ENCODE measurements at regions not wholly inside any gene's neighbourhood (a gene's known extent, or its start where the extent isn't known, plus 50 kb on each side); places are given as distances from the start of the nearest gene placed in this dataset.

- H3K27ac ChIP-seq (ENCODE audit: low read depth, low read length) = no peak overlapping the region
- H3K27me3 ChIP-seq (ENCODE audit: insufficient read depth, low read length) = no peaks in the 10 kb centered on the region
- H3K4me3 ChIP-seq (ENCODE audit: low read length) = no peak overlapping the region
- no peaks in the 10 kb centered on the region for H3K36me3 ChIP-seq (ENCODE audit: insufficient read depth, low read length)
- no peaks in the 10 kb centered on the region for H3K9me3 ChIP-seq (ENCODE audit: insufficient read depth, low read depth, low read length)
- 94% methylated on average over 1 of the region's 1 CpG for WGBS
- H3K9ac ChIP-seq (ENCODE audit: low read depth, low read length) = no peak overlapping the region
- no peaks in the 10 kb centered on the region for H3K4me1 ChIP-seq (ENCODE audit: insufficient read depth, low read length)
Observed at GRCh38 chr3:161818106-161818505, 321.5 kb downstream of the OTOL1 start.

GRCh38 chr3:161821591-161821990, 325.0 kb downstream of the OTOL1 start:
- Histone ChIP-seq H3K9ac (ENCODE audit: low read depth, low read length) (no peak overlapping the region), H3K36me3 (ENCODE audit: insufficient read depth, low read length) (no peaks in the 10 kb centered on the region), H3K27me3 (ENCODE audit: insufficient read depth, low read length) (no peaks in the 10 kb centered on the region), H3K9me3 (ENCODE audit: insufficient read depth, low read depth, low read length) (no peaks in the 10 kb centered on the region), H3K27ac (ENCODE audit: low read depth, low read length) (no peak overlapping the region), H3K4me1 (ENCODE audit: insufficient read depth, low read length) (no peaks in the 10 kb centered on the region), H3K4me3 (ENCODE audit: low read length) (no peak overlapping the region)
- 90% methylated on average over 1 of the region's 1 CpG for WGBS

- Histone ChIP-seq H3K27ac (ENCODE audit: low read depth, low read length) (no peak overlapping the region), H3K4me3 (ENCODE audit: low read length) (no peak overlapping the region), H3K27me3 (ENCODE audit: insufficient read depth, low read length) (no peaks in the 10 kb centered on the region), H3K9ac (ENCODE audit: low read depth, low read length) (no peak overlapping the region), H3K9me3 (ENCODE audit: insufficient read depth, low read depth, low read length) (no peaks in the 10 kb centered on the region), H3K4me1 (ENCODE audit: insufficient read depth, low read length) (no peaks in the 10 kb centered on the region), H3K36me3 (ENCODE audit: insufficient read depth, low read length) (no peaks in the 10 kb centered on the region)
- no CpG with 5 or more reads among the region's 3 CpGs for WGBS
Observed at GRCh38 chr3:161822291-161822690, 325.7 kb downstream of the OTOL1 start.

- Histone ChIP-seq H3K27ac (ENCODE audit: low read depth, low read length) (no peak overlapping the region), H3K9ac (ENCODE audit: low read depth, low read length) (no peak overlapping the region), H3K4me3 (ENCODE audit: low read length) (no peak overlapping the region), H3K4me1 (ENCODE audit: insufficient read depth, low read length) (no peaks in the 10 kb centered on the region), H3K36me3 (ENCODE audit: insufficient read depth, low read length) (no peaks in the 10 kb centered on the region), H3K9me3 (ENCODE audit: insufficient read depth, low read depth, low read length) (no peaks in the 10 kb centered on the region), H3K27me3 (ENCODE audit: insufficient read depth, low read length) (no peaks in the 10 kb centered on the region)
- WGBS = 98% methylated on average over 3 of the region's 3 CpGs
Observed at GRCh38 chr3:161823910-161824309, 327.3 kb downstream of the OTOL1 start.

- Histone ChIP-seq H3K4me1 (ENCODE audit: insufficient read depth, low read length) (no peaks in the 10 kb centered on the region), H3K4me3 (ENCODE audit: low read length) (no peak overlapping the region), H3K27ac (ENCODE audit: low read depth, low read length) (no peak overlapping the region), H3K9me3 (ENCODE audit: insufficient read depth, low read depth, low read length) (no peaks in the 10 kb centered on the region; the same call in 1 of the 2 replicates), H3K27me3 (ENCODE audit: insufficient read depth, low read length) (no peaks in the 10 kb centered on the region), H3K9ac (ENCODE audit: low read depth, low read length) (no peak overlapping the region), H3K36me3 (ENCODE audit: insufficient read depth, low read length) (no peaks in the 10 kb centered on the region)
- 96% methylated on average over 3 of the region's 3 CpGs for WGBS
Observed at GRCh38 chr3:161838021-161838420, 341.4 kb downstream of the OTOL1 start.

- 91% methylated on average over 1 of the region's 1 CpG for WGBS
- no peak overlapping the region for H3K4me3 ChIP-seq (ENCODE audit: low read length)
- H3K9me3 ChIP-seq (ENCODE audit: insufficient read depth, low read depth, low read length) = no peaks in the 10 kb centered on the region
- H3K36me3 ChIP-seq (ENCODE audit: insufficient read depth, low read length) = no peaks in the 10 kb centered on the region
- H3K4me1 ChIP-seq (ENCODE audit: insufficient read depth, low read length) = no peaks in the 10 kb centered on the region
- H3K9ac ChIP-seq (ENCODE audit: low read depth, low read length) = no peak overlapping the region
- H3K27me3 ChIP-seq (ENCODE audit: insufficient read depth, low read length) = no peaks in the 10 kb centered on the region
- H3K27ac ChIP-seq (ENCODE audit: low read depth, low read length) = no peak overlapping the region
Observed at GRCh38 chr3:161848376-161848775, 351.8 kb downstream of the OTOL1 start.

GRCh38 chr3:161851941-161852566, 355.4 kb downstream of the OTOL1 start:
- no peaks in the 10 kb centered on the region for H3K4me1 ChIP-seq (ENCODE audit: insufficient read depth, low read length)
- no peaks in the 10 kb centered on the region for H3K27me3 ChIP-seq (ENCODE audit: insufficient read depth, low read length)
- H3K9me3 ChIP-seq (ENCODE audit: insufficient read depth, low read depth, low read length) = no peaks in the 10 kb centered on the region
- WGBS = 51% methylated on average over 8 of the region's 8 CpGs
- H3K27ac ChIP-seq (ENCODE audit: low read depth, low read length) = no peak overlapping the region
- H3K4me3 ChIP-seq (ENCODE audit: low read length) = no peak overlapping the region
- H3K9ac ChIP-seq (ENCODE audit: low read depth, low read length) = no peak overlapping the region
- H3K36me3 ChIP-seq (ENCODE audit: insufficient read depth, low read length) = no peaks in the 10 kb centered on the region

GRCh38 chr3:161852744-161853143, 356.1 kb downstream of the OTOL1 start:
- Histone ChIP-seq H3K4me1 (ENCODE audit: insufficient read depth, low read length) (no peaks in the 10 kb centered on the region), H3K36me3 (ENCODE audit: insufficient read depth, low read length) (no peaks in the 10 kb centered on the region), H3K9ac (ENCODE audit: low read depth, low read length) (no peak overlapping the region), H3K27me3 (ENCODE audit: insufficient read depth, low read length) (no peaks in the 10 kb centered on the region), H3K4me3 (ENCODE audit: low read length) (no peak overlapping the region), H3K9me3 (ENCODE audit: insufficient read depth, low read depth, low read length) (no peaks in the 10 kb centered on the region), H3K27ac (ENCODE audit: low read depth, low read length) (no peak overlapping the region)
- 92% methylated on average over 9 of the region's 9 CpGs for WGBS

GRCh38 chr3:161854232-161854771, 357.7 kb downstream of the OTOL1 start:
- Histone ChIP-seq H3K27ac (ENCODE audit: low read depth, low read length) (no peak overlapping the region), H3K9ac (ENCODE audit: low read depth, low read length) (no peak overlapping the region)

GRCh38 chr3:161859057-161859456, 362.4 kb downstream of the OTOL1 start:
- H3K9me3 ChIP-seq (ENCODE audit: insufficient read depth, low read depth, low read length) = no peaks in the 10 kb centered on the region
- H3K4me3 ChIP-seq (ENCODE audit: low read length) = no peak overlapping the region
- H3K4me1 ChIP-seq (ENCODE audit: insufficient read depth, low read length) = peaks cover 16% of the 10 kb centered on the region
- H3K27ac ChIP-seq (ENCODE audit: low read depth, low read length) = no peak overlapping the region
- H3K27me3 ChIP-seq (ENCODE audit: insufficient read depth, low read length) = no peaks in the 10 kb centered on the region
- H3K9ac ChIP-seq (ENCODE audit: low read depth, low read length) = no peak overlapping the region
- no peaks in the 10 kb centered on the region for H3K36me3 ChIP-seq (ENCODE audit: insufficient read depth, low read length)
- WGBS = 93% methylated on average over 4 of the region's 4 CpGs

More at GRCh38 chr3:161854232-161854771, 357.7 kb downstream of the OTOL1 start:
- 89% methylated on average over 7 of the region's 7 CpGs for WGBS
- Histone ChIP-seq H3K27me3 (ENCODE audit: insufficient read depth, low read length) (no peaks in the 10 kb centered on the region), H3K36me3 (ENCODE audit: insufficient read depth, low read length) (no peaks in the 10 kb centered on the region), H3K9me3 (ENCODE audit: insufficient read depth, low read depth, low read length) (no peaks in the 10 kb centered on the region), H3K4me3 (ENCODE audit: low read length) (no peak overlapping the region), H3K4me1 (ENCODE audit: insufficient read depth, low read length) (peaks cover 1% of the 10 kb centered on the region; the same call in 1 of the 2 replicates)

GRCh38 chr3:161859865-161860450, 363.4 kb downstream of the OTOL1 start:
- no peak overlapping the region for H3K9ac ChIP-seq (ENCODE audit: low read depth, low read length)
- H3K27me3 ChIP-seq (ENCODE audit: insufficient read depth, low read length) = no peaks in the 10 kb centered on the region
- H3K27ac ChIP-seq (ENCODE audit: low read depth, low read length) = 0 out of 2 replicates have a peak overlapping the region, but pooled peaks have one; percentile 16
- H3K9me3 ChIP-seq (ENCODE audit: insufficient read depth, low read depth, low read length) = no peaks in the 10 kb centered on the region
- H3K4me1 ChIP-seq (ENCODE audit: insufficient read depth, low read length) = peaks cover 16% of the 10 kb centered on the region
- 67% methylated on average over 4 of the region's 4 CpGs for WGBS
- no peak overlapping the region for H3K4me3 ChIP-seq (ENCODE audit: low read length)
- H3K36me3 ChIP-seq (ENCODE audit: insufficient read depth, low read length) = no peaks in the 10 kb centered on the region

All from HUES64 (cell line).